GM12878 (cell line): ENCODE measurements at regions not wholly inside any gene's neighbourhood (a gene's known extent, or its start where the extent isn't known, plus 50 kb on each side); places are given as distances from the start of the nearest gene placed in this dataset.

Source experiments
- ATAC-seq: fragments of 200-7000 bp; cut with Tn5 transposase; 3 replicates; pipeline ENCODE4 v1.9.1; 2020; ENCODE audit warnings: mild to moderate bottlenecking, moderate library complexity
- BruUV-seq: library from RNA; stranded (reverse); fragments of 400-500 nt; replicated peaks from 2 replicates; lab custom pipeline; 2021; lab: Mats Ljungman, UMichigan
- CTCF ChIA-PET: fragments of 300-600 bp; sonication (Branson Sonifier 250); formaldehyde crosslinking; extraction: SDS; loops from one replicate; lab custom pipeline; 2021; ENCODE audit warnings: inconsistent platforms; lab: Yijun Ruan, JAX
- POLR2A ChIA-PET: fragments of 350-600 bp; formaldehyde crosslinking; extraction: SDS; loops from one replicate; lab custom pipeline; 2021; ENCODE audit warnings: inconsistent platforms; lab: Charles Lee
- RAD21 ChIA-PET: fragments of 300-600 bp; sonication (Branson Sonifier 250); formaldehyde crosslinking; loops from one replicate; lab custom pipeline; 2023; ENCODE audit warnings: antibody characterized with exemption; ENCODE audit not compliant: unreplicated experiment; lab: Charles Lee
- SMC1A ChIA-PET: fragments of 300-600 bp; sonication (Branson Sonifier 250); formaldehyde crosslinking; loops from one replicate; lab custom pipeline; 2023; ENCODE audit not compliant: unreplicated experiment, uncharacterized antibody; lab: Charles Lee
- DNase-seq: peaks from one replicate; pipeline ENCODE4 v3.0.0-alpha.2; 2011; ENCODE audit warnings: low read depth, low spot score
- FAIRE-seq: peaks from 3 replicates; lab custom pipeline; 2011; peaks lifted over from hg19 to GRCh38; lab: Jason Lieb, UNC
- H2AFZ ChIP-seq: 2 replicates; pipeline ENCODE4 v1.6.0; 2011; ENCODE audit warnings: low read depth, low read length, control low read depth; ENCODE audit not compliant: control insufficient read depth
- H3K27ac ChIP-seq: 2 replicates; pipeline ENCODE4 v1.5.1; 2011; ENCODE audit warnings: control low read depth; ENCODE audit not compliant: control insufficient read depth, insufficient read depth
- H3K27me3 ChIP-seq, 2 experiments: replicated peaks in 1 of 2; 2 replicates each; pipeline versions ENCODE4 v1.6.0 to v1.6.1; 2011; ENCODE audit warnings: low read length in 1 of 2; ENCODE audit not compliant: control insufficient read depth in 2 of 2, insufficient read depth in 2 of 2
- H3K36me3 ChIP-seq, 2 experiments: 2 replicates each; pipeline ENCODE4 v1.5.1; 2011; ENCODE audit warnings: low read length in 1 of 2; ENCODE audit not compliant: control insufficient read depth in 2 of 2, insufficient read depth in 2 of 2
- H3K4me1 ChIP-seq: 2 replicates; pipeline ENCODE4 v1.6.1; 2011; ENCODE audit warnings: mild to moderate bottlenecking, low read length, moderate library complexity, mixed read lengths; ENCODE audit not compliant: control insufficient read depth, insufficient read depth
- H3K4me2 ChIP-seq: 2 replicates; pipeline ENCODE4 v1.6.0; 2011; ENCODE audit warnings: control low read depth; ENCODE audit not compliant: control insufficient read depth, insufficient read depth
- H3K4me3 ChIP-seq: fragments of 200-600 bp; sonication (generic); 2 replicates; pipeline ENCODE4 v1.5.1; 2016
- H3K79me2 ChIP-seq: 2 replicates; pipeline ENCODE4 v1.6.0; 2011; ENCODE audit warnings: low read length; ENCODE audit not compliant: control insufficient read depth, insufficient read depth
- H3K9ac ChIP-seq: 2 replicates; pipeline ENCODE4 v1.8.0; 2011; ENCODE audit warnings: low read length, control low read depth, mixed read lengths; ENCODE audit not compliant: control insufficient read depth, insufficient read depth
- H3K9me3 ChIP-seq: replicated peaks from 3 replicates; pipeline ENCODE4 v1.5.1; 2011; ENCODE audit warnings: mild to moderate bottlenecking, low read length; ENCODE audit not compliant: control insufficient read depth, insufficient read depth
- H4K20me1 ChIP-seq: 2 replicates; pipeline ENCODE4 v1.6.0; 2011; ENCODE audit not compliant: control insufficient read depth, insufficient read depth
- EED ChIP-seq: sonication (generic); IDR thresholded peaks from 2 replicates; pipeline ENCODE4 v1.6.1; 2016; ENCODE audit warnings: antibody characterized with exemption, low read depth
- GATAD2B ChIP-seq: fragments of 450-650 bp; conservative IDR thresholded peaks from 2 replicates; pipeline ENCODE4 v1.6.1; 2017; ENCODE audit warnings: low read depth, mild to moderate bottlenecking, moderate library complexity
- IRF3 ChIP-seq: fragments of 450-650 bp; IDR thresholded peaks from 2 replicates; pipeline ENCODE4 v1.6.1; 2014; ENCODE audit warnings: mild to moderate bottlenecking
- MEF2A ChIP-seq: IDR thresholded peaks from 2 replicates; pipeline ENCODE4 v1.6.1; 2011; ENCODE audit warnings: low read depth, mild to moderate bottlenecking, low read length, moderate library complexity; ENCODE audit not compliant: insufficient read depth
- NR2C2 ChIP-seq: IDR thresholded peaks from 2 replicates; pipeline ENCODE4 v1.6.1; 2011; ENCODE audit warnings: borderline replicate concordance, low read depth; ENCODE audit not compliant: control insufficient read depth, insufficient read length
- RAD51 ChIP-seq: fragments of 450-650 bp; IDR thresholded peaks from 2 replicates; pipeline ENCODE4 v1.6.1; 2016; ENCODE audit warnings: moderate library complexity, mild to moderate bottlenecking, inconsistent platforms
- SIX5 ChIP-seq: IDR thresholded peaks from 2 replicates; pipeline ENCODE4 v1.6.1; 2011; ENCODE audit warnings: mild to moderate bottlenecking, low read depth, low read length, moderate library complexity; ENCODE audit not compliant: severe bottlenecking
- TAF1 ChIP-seq: IDR thresholded peaks from 2 replicates; pipeline ENCODE4 v1.6.1; 2011; ENCODE audit warnings: mild to moderate bottlenecking, low read depth, low read length, borderline replicate concordance
- WGBS: methylation state at CpG from one replicate; pipeline ENCODE4 v1.1.6; 2016; ENCODE audit warnings: low lambda C conversion rate; ENCODE audit not compliant: insufficient replicate concordance, insufficient coverage; ENCODE audit errors: missing lambda C conversion rate; 5-methylcytosine and 5-hydroxymethylcytosine counted together
- in situ Hi-C: fragments of 300-500 bp; cut with MboI; formaldehyde crosslinking; loops from 9 replicates; pipeline ENCODE4 v1.14.3; 2018; ENCODE audit warnings: mixed read lengths
- intact Hi-C: fragments of 100-400 bp; cut with micrococcal nuclease; formaldehyde crosslinking; loops from one replicate; pipeline ENCODE4 v1.14.2; 2022; ENCODE audit not compliant: unreplicated experiment

DNA sequence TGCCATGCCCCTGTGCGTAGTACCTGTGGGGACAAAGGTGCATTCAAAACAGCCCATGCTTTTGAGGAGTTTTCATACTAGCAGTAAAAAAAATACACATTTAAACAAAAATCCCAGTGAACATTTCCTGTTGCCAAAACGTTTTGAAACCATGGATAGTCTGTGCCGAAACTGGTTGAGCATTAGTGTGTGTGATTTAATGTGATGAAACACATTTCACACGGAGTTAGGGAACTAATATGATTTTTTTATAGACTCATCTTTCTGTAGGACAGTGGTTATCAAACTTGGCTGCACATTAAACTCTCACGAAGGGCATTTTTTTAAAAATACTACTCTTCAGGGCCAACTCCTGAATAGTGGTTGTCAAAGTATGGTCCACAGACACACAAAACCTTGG is 111.8 kb upstream of the CREB5 start:
- intact Hi-C loops, result no loop called here
- no peaks in the 10 kb centered on the region for H3K4me1 ChIP-seq
- CTCF ChIA-PET, result interaction anchor here (1.1 to 2.5 kb wide), 2 partner anchors 89 to 549 kb away, joined by 3 to 9 read pairs; no protein-coding TSS in a partner anchor
- in situ Hi-C loops, result no loop called here
- no peak for ATAC-seq
- no peak overlapping the region for H3K27ac ChIP-seq
- no peaks in the 10 kb centered on the region for H3K9me3 ChIP-seq
- no peak overlapping the region for H3K4me2 ChIP-seq
- no peak overlapping the region for H2AFZ ChIP-seq
- no peaks in the 10 kb centered on the region for H3K27me3 ChIP-seq
- no peak for DNase-seq
- H3K9ac ChIP-seq, result no peak overlapping the region
- WGBS, result 31% methylated on average over 5 of the region's 5 CpGs
- H3K4me3 ChIP-seq, result no peak overlapping the region
- TF ChIP-seq GATAD2B, result no peak
- TF ChIP-seq EED, result no peak
- no peak for TF ChIP-seq MEF2A
- TF ChIP-seq TAF1, result no peak
- no peak for TF ChIP-seq SIX5
- no peak for TF ChIP-seq IRF3
- no peak for TF ChIP-seq NR2C2
- no peak for TF ChIP-seq RAD51
- TF ChIP-seq, all 136 proteins: peak for 0
- no peak for FAIRE-seq
- Histone ChIP-seq H3K79me2 (no peaks in the 10 kb centered on the region), H4K20me1 (no peaks in the 10 kb centered on the region), H3K36me3 (no peaks in the 10 kb centered on the region)
- ChIA-PET RAD21 (no interaction called here), POLR2A (no interaction called here), SMC1A (interaction anchor here (0.6 kb wide), 1 partner anchor 93 kb away, joined by 4 read pairs; no protein-coding TSS in a partner anchor)
- no TSS peak for BruUV-seq
